ENCODE measurements at regions not wholly inside any gene's neighbourhood (a gene's known extent, or its start where the extent isn't known, plus 50 kb on each side); places are given as distances from the start of the nearest gene placed in this dataset.
"Not testable (repeated sequence)": the region's sequence is repeated elsewhere in the genome, so short reads cannot be mapped to it uniquely, and the experiment has no call there.

GRCh38 chr12:68984796-68985573 is 52.0 kb upstream of the CPM start:
- H3K9me3 Mint-ChIP-seq: peaks cover 8 to 11% of the 10 kb centered on the region in 2 donors
- ATAC-seq (replicated peaks) (no peak), DNase-seq (no peak)
- no peak overlapping the region for H3K4me3 Mint-ChIP-seq
- H3K36me3 Mint-ChIP-seq: peaks cover 2 to 8% of the 10 kb centered on the region in 2 donors
- H3K27me3 Mint-ChIP-seq: peaks cover 0 to 4% of the 10 kb centered on the region in 2 donors
- no peak overlapping the region for H3K27ac Mint-ChIP-seq
- peaks cover 0 to 4% of the 10 kb centered on the region in 2 donors for H3K4me1 Mint-ChIP-seq

- H3K27ac Mint-ChIP-seq, H3K27me3 Mint-ChIP-seq: not testable (repeated sequence)
Measured at GRCh38 chr12:68997526-68997925, 64.6 kb upstream of the CPM start.

DNA sequence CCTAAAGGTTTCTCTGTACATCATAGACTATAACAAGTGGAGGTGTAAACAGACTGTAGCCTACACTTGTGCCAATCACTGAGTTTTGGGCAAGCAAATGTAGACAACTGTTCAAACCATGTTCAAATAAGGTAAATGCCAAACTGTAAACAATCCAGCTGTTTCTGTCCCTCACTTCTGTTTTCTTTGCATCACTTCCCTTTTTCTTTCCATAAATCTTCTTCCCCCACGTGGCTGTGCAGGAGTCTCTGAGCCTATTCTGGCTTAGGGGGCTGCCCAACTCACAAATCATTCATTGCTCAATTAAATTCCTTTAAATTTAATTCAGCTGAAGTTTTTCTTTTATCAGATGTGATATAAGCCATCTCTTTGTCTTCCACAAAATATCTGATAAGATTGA is 65.1 kb upstream of the CPM start:
- H3K27ac Mint-ChIP-seq: no peak overlapping the region
- H3K4me1 Mint-ChIP-seq: peaks cover 0 to 10% of the 10 kb centered on the region in 2 donors
- DNase-seq (no peak), ATAC-seq (replicated peaks) (peak; percentile 62 to 73)
- no peaks in the 10 kb centered on the region for H3K27me3 Mint-ChIP-seq
- H3K9me3 Mint-ChIP-seq: peaks cover 11 to 19% of the 10 kb centered on the region in 2 donors
- H3K4me3 Mint-ChIP-seq: no peak overlapping the region
- peaks cover 0 to 3% of the 10 kb centered on the region in 2 donors for H3K36me3 Mint-ChIP-seq

More at GRCh38 chr12:68997526-68997925, 64.6 kb upstream of the CPM start:
- not testable (repeated sequence) for H3K36me3 Mint-ChIP-seq; DNase-seq; H3K4me3 Mint-ChIP-seq; ATAC-seq (replicated peaks)
- peaks cover 0 to 10% of the 10 kb centered on the region in 2 donors for H3K4me1 Mint-ChIP-seq
- peaks cover 11 to 19% of the 10 kb centered on the region in 2 donors for H3K9me3 Mint-ChIP-seq

DNA sequence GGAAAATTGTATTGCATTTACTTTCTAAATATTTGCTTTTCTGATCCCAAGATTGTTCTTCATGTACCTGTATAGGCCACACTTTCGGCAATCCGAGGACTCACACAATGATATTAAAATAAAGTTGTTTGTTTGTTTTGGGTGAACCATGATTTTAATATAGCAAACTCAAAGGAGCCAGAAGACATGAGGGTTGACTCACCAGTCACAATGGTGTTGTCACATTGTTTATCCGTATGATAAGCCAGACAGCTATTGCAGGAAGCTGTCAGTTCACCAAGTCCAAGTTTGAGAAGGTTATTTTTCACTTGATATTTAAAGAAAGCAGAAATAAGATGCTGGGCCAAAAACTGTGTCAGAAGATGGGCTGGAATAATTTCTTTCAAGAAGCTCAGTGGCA is 67.1 kb upstream of the CPM start:
- H3K27me3 Mint-ChIP-seq: no peaks in the 10 kb centered on the region

GRCh38 chr12:69000540-69001243 is 67.7 kb upstream of the CPM start:
- ATAC-seq (replicated peaks) (no peak), DNase-seq (no peak)
- Mint-ChIP-seq H3K9me3 (peaks cover 11 to 12% of the 10 kb centered on the region in 2 donors), H3K27me3 (peaks cover 0 to 5% of the 10 kb centered on the region in 2 donors), H3K27ac (no peak overlapping the region), H3K4me1 (peaks cover 0 to 10% of the 10 kb centered on the region in 2 donors), H3K4me3 (no peak overlapping the region), H3K36me3 (peaks cover 0 to 3% of the 10 kb centered on the region in 2 donors)

More for the DNA sequence above, 67.1 kb upstream of the CPM start:
- DNase-seq (no peak), ATAC-seq (replicated peaks) (no peak)
- Mint-ChIP-seq H3K27ac (no peak overlapping the region), H3K4me3 (no peak overlapping the region), H3K9me3 (peaks cover 11 to 12% of the 10 kb centered on the region in 2 donors), H3K4me1 (peaks cover 0 to 10% of the 10 kb centered on the region in 2 donors), H3K36me3 (peaks cover 0 to 3% of the 10 kb centered on the region in 2 donors)

- peaks cover 0 to 10% of the 10 kb centered on the region in 2 donors for H3K4me1 Mint-ChIP-seq
- H3K4me3 Mint-ChIP-seq: no peak overlapping the region
- H3K27ac Mint-ChIP-seq: no peak overlapping the region
- peaks cover 11 to 12% of the 10 kb centered on the region in 2 donors for H3K9me3 Mint-ChIP-seq
- H3K27me3 Mint-ChIP-seq: peaks cover 5% of the 10 kb centered on the region in 2 donors
- H3K36me3 Mint-ChIP-seq: peaks cover 0 to 3% of the 10 kb centered on the region in 2 donors
- DNase-seq (no peak), ATAC-seq (replicated peaks) (no peak)
Measured at GRCh38 chr12:69001251-69001650, 68.3 kb upstream of the CPM start.

DNA sequence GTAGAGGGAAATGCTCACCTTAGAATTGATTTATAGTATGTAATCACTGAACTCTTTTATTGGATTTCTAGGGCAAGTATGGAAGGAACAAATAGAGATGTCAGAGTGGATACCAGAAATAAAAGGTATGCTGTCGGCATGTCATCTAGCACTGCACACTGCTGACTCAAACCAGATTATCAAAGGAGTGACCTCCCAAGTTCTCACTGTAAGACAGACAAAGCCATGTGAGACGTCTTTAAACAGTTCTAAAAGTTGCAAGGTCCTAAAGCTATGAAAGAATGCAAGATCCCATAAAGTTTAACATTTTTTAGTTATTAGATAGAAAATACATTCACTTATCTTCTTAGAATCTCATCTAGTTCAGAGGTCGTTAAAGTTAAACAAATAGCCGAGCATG is 70.0 kb upstream of the CPM start:
- Mint-ChIP-seq H3K27me3 (peaks cover 5 to 7% of the 10 kb centered on the region in 2 donors), H3K27ac (no peak overlapping the region)

DNA sequence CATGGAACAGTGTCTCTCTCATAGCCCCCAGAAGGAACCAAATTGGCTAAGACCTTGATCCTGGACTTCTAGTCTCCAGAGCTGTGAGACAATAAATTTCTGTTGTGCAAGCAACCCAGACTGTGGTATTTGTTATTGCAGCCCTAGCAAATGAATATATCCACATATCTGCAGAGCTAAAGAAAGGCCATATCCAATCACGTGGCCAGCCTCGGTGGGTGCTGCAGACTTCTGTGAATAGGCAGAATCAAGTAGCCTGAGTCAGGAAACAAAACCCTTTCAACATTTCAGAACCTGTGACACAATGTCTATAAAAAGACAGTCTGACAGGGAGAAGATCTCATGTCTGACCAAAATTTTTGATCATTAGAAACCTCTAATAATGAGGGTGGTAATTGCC is 71.0 kb upstream of the CPM start:
- Mint-ChIP-seq H3K4me3 (no peak overlapping the region), H3K36me3 (no peaks in the 10 kb centered on the region), H3K27me3 (peaks cover 10 to 13% of the 10 kb centered on the region in 2 donors), H3K4me1 (peaks cover 5 to 13% of the 10 kb centered on the region in 2 donors), H3K27ac (no peak overlapping the region), H3K9me3 (peaks cover 3 to 4% of the 10 kb centered on the region in 2 donors)
- DNase-seq (no peak), ATAC-seq (replicated peaks) (no peak)

More for the DNA sequence above, 70.0 kb upstream of the CPM start:
- ATAC-seq (replicated peaks) (no peak), DNase-seq (no peak)
- peaks cover 4% of the 10 kb centered on the region in 2 donors for H3K9me3 Mint-ChIP-seq
- peaks cover 5 to 17% of the 10 kb centered on the region in 2 donors for H3K4me1 Mint-ChIP-seq
- H3K36me3 Mint-ChIP-seq: no peaks in the 10 kb centered on the region
- H3K4me3 Mint-ChIP-seq: no peak overlapping the region

DNA sequence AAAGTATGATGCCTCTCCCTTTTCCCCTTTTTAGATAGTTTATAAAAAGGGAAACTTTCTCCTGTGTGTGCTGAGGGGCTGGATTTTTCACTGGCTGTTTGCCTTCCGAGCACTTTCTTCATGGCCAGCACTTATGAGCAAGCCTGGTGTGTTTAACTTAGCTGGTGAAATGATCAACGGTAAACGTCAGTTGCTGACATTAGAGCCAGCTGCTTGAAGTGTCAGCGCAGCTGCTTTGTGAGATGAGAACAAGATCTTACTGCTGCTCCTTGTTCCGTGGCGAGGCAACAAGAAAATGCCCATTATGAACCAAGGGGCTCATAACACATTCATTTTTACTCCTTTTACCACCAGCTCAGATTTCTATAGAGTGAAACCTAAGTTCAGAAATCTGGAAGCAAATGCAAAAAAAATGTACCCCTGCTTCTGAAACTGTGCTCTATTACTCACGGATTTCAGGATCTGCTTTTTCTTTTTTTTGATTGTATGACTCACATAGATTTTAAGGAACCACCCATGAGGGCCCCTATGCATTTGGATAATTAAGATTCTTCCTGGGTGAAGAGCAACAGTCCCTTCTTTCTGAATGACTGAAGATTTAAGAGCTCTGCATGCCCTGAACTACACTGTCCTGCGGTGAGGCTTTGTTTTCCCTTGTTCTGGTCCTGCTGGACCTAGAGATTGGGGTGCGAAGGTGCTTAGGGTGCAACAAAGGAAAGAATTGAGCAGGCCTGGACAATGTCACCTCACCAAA is 74.3 kb upstream of the CPM start:
- Mint-ChIP-seq H3K4me3 (peak overlapping the region; percentile 26 to 56), H3K36me3 (no peaks in the 10 kb centered on the region), H3K9me3 (no peaks in the 10 kb centered on the region), H3K27me3 (peaks cover 13 to 18% of the 10 kb centered on the region in 2 donors), H3K27ac (no peak overlapping the region), H3K4me1 (peaks cover 5 to 13% of the 10 kb centered on the region in 2 donors)
- peak; percentile 76 to 83 for ATAC-seq (replicated peaks)
- no peak for DNase-seq

DNA sequence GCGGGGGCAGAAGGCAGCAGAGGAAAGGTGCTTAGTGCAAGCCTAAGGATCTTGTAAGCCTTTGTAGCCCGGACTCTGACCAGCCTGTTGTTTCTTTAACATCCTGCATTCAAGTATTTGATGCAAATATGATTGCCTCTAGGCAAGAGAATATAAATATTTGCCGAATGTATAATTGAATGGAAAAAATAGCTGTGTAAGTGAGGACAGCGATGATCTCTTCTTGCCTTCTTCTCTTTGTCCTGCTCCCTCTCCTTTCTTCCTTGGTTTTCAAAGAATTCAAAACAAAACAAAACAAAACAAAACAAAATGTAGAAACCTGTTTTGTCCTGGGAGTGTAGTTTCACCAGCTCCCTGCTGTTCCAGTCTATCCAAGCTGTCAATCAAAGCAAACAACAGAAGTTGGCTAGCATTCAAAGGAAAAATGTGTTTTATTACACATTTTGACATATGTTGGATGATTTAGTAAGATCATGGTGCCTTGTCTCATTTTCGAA is 74.9 kb upstream of the CPM start:
- peak overlapping the region in 1 of 2 donors; percentile 33 for H3K4me3 Mint-ChIP-seq
- DNase-seq: no peak
- H3K9me3 Mint-ChIP-seq: no peaks in the 10 kb centered on the region
- ATAC-seq (replicated peaks): no peak
- H3K27ac Mint-ChIP-seq: no peak overlapping the region
- peaks cover 5 to 13% of the 10 kb centered on the region in 2 donors for H3K4me1 Mint-ChIP-seq
- H3K36me3 Mint-ChIP-seq: no peaks in the 10 kb centered on the region
- H3K27me3 Mint-ChIP-seq: peaks cover 13 to 18% of the 10 kb centered on the region in 2 donors

- Mint-ChIP-seq H3K27me3 (peaks cover 13 to 18% of the 10 kb centered on the region in 2 donors), H3K4me3 (no peak overlapping the region), H3K9me3 (no peaks in the 10 kb centered on the region), H3K36me3 (no peaks in the 10 kb centered on the region), H3K4me1 (peaks cover 5 to 13% of the 10 kb centered on the region in 2 donors), H3K27ac (no peak overlapping the region)
- ATAC-seq (replicated peaks) (no peak), DNase-seq (no peak)
Measured at GRCh38 chr12:69008520-69008919, 75.5 kb upstream of the CPM start.

GRCh38 chr12:69014047-69014446 is 81.1 kb upstream of the CPM start:
- no peaks in the 10 kb centered on the region for H3K4me1 Mint-ChIP-seq
- H3K9me3 Mint-ChIP-seq: no peaks in the 10 kb centered on the region
- H3K27me3 Mint-ChIP-seq: peaks cover 8 to 9% of the 10 kb centered on the region in 2 donors
- ATAC-seq (replicated peaks) (no peak), DNase-seq (no peak)
- no peak overlapping the region for H3K27ac Mint-ChIP-seq
- H3K4me3 Mint-ChIP-seq: no peak overlapping the region
- no peaks in the 10 kb centered on the region for H3K36me3 Mint-ChIP-seq

DNA sequence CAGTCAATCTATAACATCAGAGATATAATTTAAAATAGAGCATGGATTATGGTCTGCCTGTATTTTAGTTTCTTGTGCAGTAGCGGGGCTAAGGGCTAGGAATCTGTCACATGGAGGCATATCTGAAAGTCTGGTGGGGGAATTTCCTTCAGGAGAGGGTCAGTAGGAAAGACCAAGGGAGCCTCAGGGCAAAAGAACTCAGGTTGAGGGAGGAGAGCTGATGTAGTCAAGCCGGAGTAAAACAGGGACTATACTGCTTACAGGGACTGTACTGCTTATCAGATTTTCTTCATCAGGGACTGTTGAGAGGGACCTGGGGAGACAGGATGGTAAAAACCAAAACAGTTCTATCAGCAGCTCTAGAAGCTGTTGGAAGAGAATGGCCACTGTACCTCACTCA is 82.0 kb upstream of the CPM start:
- no peak for DNase-seq
- no peak overlapping the region for H3K4me3 Mint-ChIP-seq
- H3K4me1 Mint-ChIP-seq: no peaks in the 10 kb centered on the region
- no peaks in the 10 kb centered on the region for H3K9me3 Mint-ChIP-seq
- H3K27ac Mint-ChIP-seq: no peak overlapping the region
- no peaks in the 10 kb centered on the region for H3K36me3 Mint-ChIP-seq
- no peak for ATAC-seq (replicated peaks)
- peaks cover 7 to 9% of the 10 kb centered on the region in 2 donors for H3K27me3 Mint-ChIP-seq

- Mint-ChIP-seq H3K36me3 (no peaks in the 10 kb centered on the region), H3K9me3 (peaks cover 3 to 4% of the 10 kb centered on the region in 2 donors), H3K4me1 (no peaks in the 10 kb centered on the region), H3K27me3 (peaks cover 8 to 14% of the 10 kb centered on the region in 2 donors), H3K27ac (no peak overlapping the region), H3K4me3 (no peak overlapping the region)
- ATAC-seq (replicated peaks) (no peak), DNase-seq (no peak)
Measured at GRCh38 chr12:69015831-69016230, 82.9 kb upstream of the CPM start.
